Thoracic aorta (tissue), 2 donors: ENCODE measurements at regions not wholly inside any gene's neighbourhood (a gene's known extent, or its start where the extent isn't known, plus 50 kb on each side); places are given as distances from the start of the nearest gene placed in this dataset.

Experiments used
- ATAC-seq: fragments of 150-250 bp; one replicate; pipeline ENCODE4 v1.8.0; 2017; ENCODE audit warnings: low read depth; ENCODE audit not compliant: insufficient number of reproducible peaks, low FRiP score
- DNase-seq: peaks from one replicate; pipeline ENCODE4 v3.0.0-alpha.2; 2020; ENCODE audit warnings: low spot score
- H3K27ac ChIP-seq, 2 donors: fragments of 200-600 bp; sonication (generic); 1 replicate in 1 of 2; 2 replicates in 1 of 2; pipeline ENCODE4 v1.5.1; 2016; ENCODE audit warnings: mild to moderate bottlenecking in 2 of 2, moderate library complexity in 2 of 2
- H3K27me3 ChIP-seq: fragments of 200-600 bp; sonication (generic); replicated peaks from 2 replicates; pipeline ENCODE4 v1.6.0; 2016; ENCODE audit warnings: mild to moderate bottlenecking; ENCODE audit not compliant: insufficient read depth
- H3K36me3 ChIP-seq: fragments of 200-600 bp; sonication (generic); one replicate; pipeline ENCODE4 v1.5.1; 2016
- H3K4me1 ChIP-seq, 2 donors: fragments of 200-600 bp; sonication (generic); 1 replicate in 1 of 2; 2 replicates in 1 of 2; pipeline versions ENCODE4 v1.5.1 to v1.6.0; 2016; ENCODE audit warnings: low read depth in 2 of 2, mild to moderate bottlenecking in 1 of 2; ENCODE audit not compliant: control insufficient read depth in 1 of 2
- H3K4me3 ChIP-seq: fragments of 200-600 bp; sonication (generic); 2 replicates; pipeline ENCODE4 v1.5.1; 2016; ENCODE audit warnings: mild to moderate bottlenecking
- H3K9me3 ChIP-seq: fragments of 200-600 bp; sonication (generic); 2 replicates; pipeline ENCODE4 v1.5.1; 2016
- CTCF ChIP-seq: fragments of 200-600 bp; sonication (generic); IDR thresholded peaks from one replicate; pipeline ENCODE4 v1.5.1; 2019; ENCODE audit warnings: antibody characterized with exemption

- no peak for ATAC-seq
- H3K4me3 ChIP-seq: no peak overlapping the region
- no peak for TF ChIP-seq CTCF
- no peak overlapping the region for H3K27ac ChIP-seq
- no peaks in the 10 kb centered on the region for H3K4me1 ChIP-seq
- no peaks in the 10 kb centered on the region for H3K9me3 ChIP-seq
- no peaks in the 10 kb centered on the region for H3K27me3 ChIP-seq
- no peaks in the 10 kb centered on the region for H3K36me3 ChIP-seq
- DNase-seq: no peak
Observed at GRCh38 chr16:85503679-85504231, 109.4 kb upstream of the GSE1 start.

GRCh38 chr16:85504242-85504641 lies 108.9 kb upstream of the GSE1 start:
- ATAC-seq (no peak), DNase-seq (no peak)
- Histone ChIP-seq H3K36me3 (no peaks in the 10 kb centered on the region), H3K27me3 (no peaks in the 10 kb centered on the region), H3K9me3 (no peaks in the 10 kb centered on the region), H3K4me3 (no peak overlapping the region), H3K4me1 (no peaks in the 10 kb centered on the region), H3K27ac (no peak overlapping the region)
- no peak for TF ChIP-seq CTCF

- Histone ChIP-seq H3K27me3 (no peaks in the 10 kb centered on the region), H3K36me3 (no peaks in the 10 kb centered on the region), H3K27ac (no peak overlapping the region), H3K4me1 (no peaks in the 10 kb centered on the region), H3K4me3 (no peak overlapping the region), H3K9me3 (no peaks in the 10 kb centered on the region)
- no peak for ATAC-seq
- no peak for TF ChIP-seq CTCF
- no peak for DNase-seq
Observed at GRCh38 chr16:85505794-85506634, 107.1 kb upstream of the GSE1 start.

- no peak for ATAC-seq
- H3K9me3 ChIP-seq: no peaks in the 10 kb centered on the region
Observed at GRCh38 chr16:85506635-85506911, 106.5 kb upstream of the GSE1 start.

GRCh38 chr16:85507342-85507741 lies 105.8 kb upstream of the GSE1 start:
- Histone ChIP-seq H3K9me3 (no peaks in the 10 kb centered on the region), H3K4me3 (no peak overlapping the region), H3K27ac (no peak overlapping the region), H3K4me1 (no peaks in the 10 kb centered on the region), H3K36me3 (no peaks in the 10 kb centered on the region), H3K27me3 (no peaks in the 10 kb centered on the region)
- no peak for TF ChIP-seq CTCF
- DNase-seq: no peak
- ATAC-seq: no peak

More at GRCh38 chr16:85506635-85506911, 106.5 kb upstream of the GSE1 start:
- TF ChIP-seq CTCF: no peak
- Histone ChIP-seq H3K36me3 (no peaks in the 10 kb centered on the region), H3K4me1 (no peaks in the 10 kb centered on the region), H3K27ac (no peak overlapping the region), H3K27me3 (no peaks in the 10 kb centered on the region), H3K4me3 (no peak overlapping the region)
- DNase-seq: no peak
